NCI-H2196 treated with DMSO at 0.1 percent for 48 hours (cell line): ENCODE measurements at regions not wholly inside any gene's neighbourhood (a gene's known extent, or its start where the extent isn't known, plus 50 kb on each side); places are given as distances from the start of the nearest gene placed in this dataset.
"Not testable (repeated sequence)": the region's sequence is repeated elsewhere in the genome, so short reads cannot be mapped to it uniquely, and the experiment has no call there.

Experiments
- DNase-seq: peaks from one replicate; lab custom pipeline; 2025; ENCODE audit not compliant: unreplicated experiment; lab: John Stamatoyannopoulos, UW

GRCh38 chr5:87756951-87757350 lies 344.2 kb upstream of the CCNH start:
- DNase-seq = no peak

GRCh38 chr5:87755360-87755759 lies 342.6 kb upstream of the CCNH start:
- no peak for DNase-seq

GRCh38 chr5:87754009-87754757 lies 341.5 kb upstream of the CCNH start:
- DNase-seq = no peak

GRCh38 chr5:87752362-87752761 lies 339.6 kb upstream of the CCNH start:
- DNase-seq = no peak

GRCh38 chr5:87751824-87752223 lies 339.1 kb upstream of the CCNH start:
- no peak for DNase-seq

- DNase-seq = no peak
Measured at GRCh38 chr5:87746891-87747377, 334.2 kb upstream of the CCNH start.

GRCh38 chr5:87746341-87746740 lies 333.6 kb upstream of the CCNH start:
- no peak for DNase-seq

GRCh38 chr5:87741881-87742280 lies 329.2 kb upstream of the CCNH start:
- DNase-seq = no peak

GRCh38 chr5:87735923-87736322 lies 323.2 kb upstream of the CCNH start:
- DNase-seq = no peak

- DNase-seq = no peak
Measured at GRCh38 chr5:87733897-87734296, 321.2 kb upstream of the CCNH start.

- no peak for DNase-seq
Measured at GRCh38 chr5:87732875-87733768, 320.4 kb upstream of the CCNH start.

- DNase-seq = no peak
Measured at GRCh38 chr5:87729781-87730180, 317.1 kb upstream of the CCNH start.

GRCh38 chr5:87722286-87722685 lies 309.6 kb upstream of the CCNH start:
- DNase-seq = no peak

GRCh38 chr5:87718224-87718925 lies 305.6 kb upstream of the CCNH start:
- DNase-seq = not testable (repeated sequence)

- DNase-seq = no peak
Measured at GRCh38 chr5:87717761-87718160, 305.0 kb upstream of the CCNH start.

- no peak for DNase-seq
Measured at GRCh38 chr5:87705876-87706275, 293.1 kb upstream of the CCNH start.

GRCh38 chr5:87686975-87687374 lies 274.2 kb upstream of the CCNH start:
- DNase-seq = no peak

- no peak for DNase-seq
Measured at GRCh38 chr5:87686018-87686417, 273.3 kb upstream of the CCNH start.

- DNase-seq = no peak
Measured at GRCh38 chr5:87674235-87674634, 261.5 kb upstream of the CCNH start.

- no peak for DNase-seq
Measured at GRCh38 chr5:87671146-87671545, 258.4 kb upstream of the CCNH start.

GRCh38 chr5:87665166-87665565 lies 252.4 kb upstream of the CCNH start:
- DNase-seq = no peak
